ENCODE measurements at regions not wholly inside any gene's neighbourhood (a gene's known extent, or its start where the extent isn't known, plus 50 kb on each side); places are given as distances from the start of the nearest gene placed in this dataset.
"Not testable (repeated sequence)": the region's sequence is repeated elsewhere in the genome, so short reads cannot be mapped to it uniquely, and the experiment has no call there.

DNA sequence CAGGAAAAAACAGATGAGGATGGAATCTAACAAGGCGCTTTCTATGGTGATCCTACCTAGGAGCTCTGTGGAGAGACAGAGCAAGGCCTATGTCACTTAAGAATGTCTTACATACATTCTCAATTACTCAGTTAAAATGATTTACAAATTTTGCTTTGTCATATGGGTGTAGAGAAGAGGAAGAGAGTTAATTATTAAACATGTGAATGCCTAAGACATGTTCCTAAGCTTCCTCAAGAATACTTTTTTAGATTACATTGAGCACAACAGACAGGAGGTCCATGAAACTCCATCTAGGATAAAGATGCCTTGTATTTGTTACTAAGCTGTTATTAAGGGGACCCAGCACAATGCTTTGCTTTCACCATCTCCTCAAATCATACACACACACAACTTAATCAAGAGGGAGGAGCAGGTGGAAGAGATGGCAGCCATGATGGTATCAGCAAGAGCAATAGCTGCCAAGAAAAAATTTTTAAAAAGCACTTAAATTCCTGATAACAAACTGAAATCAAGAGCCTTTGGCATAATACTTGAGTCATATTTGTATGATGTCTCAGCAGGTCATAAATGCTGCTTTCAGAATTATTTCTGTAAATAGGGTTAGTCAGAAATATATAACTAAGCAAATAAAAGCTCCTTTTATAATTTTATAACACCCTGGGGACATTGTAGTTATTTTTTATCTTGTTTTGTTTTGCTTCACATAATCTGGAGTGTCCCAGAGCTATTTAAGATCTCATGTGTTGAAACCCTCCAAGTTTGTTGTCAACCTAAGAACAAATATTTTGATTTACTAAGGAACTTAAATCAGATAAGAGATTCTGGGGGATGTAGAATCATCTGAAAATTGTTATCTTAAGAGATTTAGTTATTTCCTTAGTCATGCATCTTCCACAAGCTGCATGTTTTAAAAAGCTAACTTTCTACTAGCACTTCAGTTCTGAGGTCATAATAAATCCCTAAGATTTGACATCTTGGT, 70.0 kb upstream of the CD2AP start:
- no peak for DNase-seq (ENCODE audit: low read depth, low spot score)

DNA sequence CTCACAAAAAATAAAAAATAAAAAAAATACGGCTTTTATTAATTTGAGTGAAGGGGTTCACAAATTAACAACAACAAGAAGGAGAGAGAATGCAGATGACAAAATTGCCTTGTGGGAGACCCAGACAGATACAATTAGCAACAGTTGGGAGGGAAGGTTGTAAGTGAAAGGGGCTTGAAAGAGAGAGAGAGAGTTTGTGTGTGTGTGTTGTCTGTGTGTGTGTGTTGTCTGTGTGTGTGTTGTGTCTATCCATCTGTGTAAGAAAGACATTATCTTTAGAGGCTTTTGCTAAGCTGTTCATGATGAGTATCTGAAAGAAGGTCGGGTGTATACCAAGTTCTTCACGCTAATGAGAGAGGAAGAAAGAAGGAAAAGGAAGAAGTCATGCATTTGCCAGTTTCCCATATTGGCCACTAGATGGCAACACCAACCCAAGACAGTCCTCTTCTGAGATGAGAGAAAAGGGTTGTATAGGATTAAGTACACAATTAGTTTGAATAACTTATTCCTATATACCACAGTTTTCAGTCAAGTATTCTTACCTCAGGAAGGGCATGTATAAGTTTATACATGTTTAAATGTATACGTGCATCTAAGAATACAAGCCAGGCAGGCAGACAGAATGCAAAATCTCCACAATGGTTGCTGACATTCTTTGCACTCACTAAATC, 63.7 kb upstream of the CD2AP start:
- DNase-seq (ENCODE audit: low read depth, low spot score): peak; percentile 12

DNA sequence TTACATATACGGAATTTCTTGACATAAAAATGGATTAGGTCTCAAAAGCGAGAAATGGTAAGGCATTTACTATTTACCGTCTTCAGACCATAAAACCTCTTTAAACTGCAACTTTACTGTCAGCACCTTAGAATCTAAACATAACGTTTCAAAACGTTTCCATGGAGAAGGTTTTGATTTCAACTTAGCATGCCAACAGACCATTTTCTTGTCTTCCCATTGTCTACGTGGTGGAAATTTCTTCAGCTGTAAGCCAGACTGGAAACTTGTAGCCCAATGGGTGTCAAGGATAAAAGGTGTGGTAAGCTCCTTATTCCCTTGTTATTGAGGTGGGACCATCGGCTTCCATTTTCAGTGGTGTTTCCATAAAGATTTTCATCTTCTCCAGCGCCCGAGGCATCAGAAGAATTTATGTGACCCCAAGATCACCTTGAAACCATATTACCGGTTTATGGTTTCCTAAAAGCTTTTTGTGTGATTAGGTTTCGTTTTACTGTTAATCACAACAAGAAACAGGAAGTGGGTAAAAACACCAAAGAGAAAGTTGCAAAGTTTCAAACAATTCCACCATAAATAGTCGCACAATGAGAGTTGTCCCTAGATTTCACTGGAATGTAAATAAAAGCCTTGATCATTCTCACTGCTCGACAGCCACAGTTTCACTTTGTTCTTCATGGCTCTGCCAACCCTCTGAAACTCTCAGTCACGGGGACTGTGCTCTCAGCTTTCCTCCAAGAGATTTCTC, 63.0 kb upstream of the CD2AP start:
- no peak for DNase-seq (ENCODE audit: low read depth, low spot score)

DNA sequence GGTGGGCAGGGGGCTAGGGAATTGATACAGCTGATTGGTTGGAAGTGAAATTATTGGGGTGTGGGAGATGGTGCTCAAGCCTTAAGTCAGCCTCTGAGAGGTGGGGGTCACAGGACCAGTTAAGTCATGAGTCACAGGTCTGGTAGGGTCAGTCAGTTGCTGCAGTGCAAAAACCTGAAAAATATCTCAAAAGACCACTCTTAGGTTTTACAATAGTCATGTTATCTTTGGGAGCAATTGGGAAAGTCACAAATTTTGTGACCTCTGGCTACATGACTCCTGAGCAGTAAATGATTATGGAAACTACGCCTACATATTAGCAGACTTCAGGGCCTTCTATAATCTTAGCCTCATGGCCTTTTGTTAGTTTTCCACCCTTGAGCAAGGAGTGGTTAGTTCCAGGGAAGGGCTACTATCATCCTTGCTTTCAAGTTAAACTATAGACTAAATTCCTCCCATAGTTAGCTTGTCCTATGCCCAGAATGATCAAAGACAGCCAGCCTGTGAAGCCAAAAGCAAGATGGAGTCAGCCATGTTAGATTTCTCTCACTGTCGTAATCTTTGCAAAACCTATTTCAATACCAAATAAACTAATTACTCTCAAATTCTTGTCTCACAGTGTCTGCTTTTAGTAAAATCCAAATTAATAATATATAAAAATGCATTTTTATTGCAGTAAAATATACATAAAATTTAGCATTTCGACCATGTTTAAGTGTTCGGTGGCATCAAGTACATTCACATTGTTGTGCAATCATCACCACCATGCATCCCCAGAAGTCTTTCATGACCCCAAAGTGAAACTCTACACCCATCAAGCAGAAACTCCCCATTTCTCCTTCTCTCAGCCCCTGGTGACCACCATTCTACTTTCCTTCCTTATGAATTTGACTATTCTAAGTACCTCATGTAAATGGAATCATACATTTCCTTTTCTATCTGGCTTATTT, 60.9 kb upstream of the CD2AP start:
- no peak for DNase-seq (ENCODE audit: low read depth, low spot score)

DNA sequence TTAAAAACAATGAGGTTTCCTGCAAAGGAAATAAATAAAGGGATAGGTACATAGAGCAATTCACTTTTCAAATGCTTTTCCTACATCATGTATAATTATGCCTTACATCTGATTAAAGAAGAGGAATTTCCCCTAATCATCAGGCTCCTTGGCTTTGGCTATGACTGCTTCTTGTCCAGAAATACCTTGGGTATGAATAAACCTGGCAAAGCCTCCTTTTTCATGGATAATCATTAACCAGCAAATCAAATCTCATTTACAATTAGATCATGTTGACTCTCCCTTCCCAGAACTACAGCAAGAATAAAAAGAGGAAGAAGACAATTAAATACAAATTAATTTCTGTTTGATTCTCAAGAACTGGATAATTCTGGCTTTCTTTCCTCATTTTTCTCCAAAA, 58.0 kb upstream of the CD2AP start:
- DNase-seq (ENCODE audit: low read depth, low spot score): no peak

DNA sequence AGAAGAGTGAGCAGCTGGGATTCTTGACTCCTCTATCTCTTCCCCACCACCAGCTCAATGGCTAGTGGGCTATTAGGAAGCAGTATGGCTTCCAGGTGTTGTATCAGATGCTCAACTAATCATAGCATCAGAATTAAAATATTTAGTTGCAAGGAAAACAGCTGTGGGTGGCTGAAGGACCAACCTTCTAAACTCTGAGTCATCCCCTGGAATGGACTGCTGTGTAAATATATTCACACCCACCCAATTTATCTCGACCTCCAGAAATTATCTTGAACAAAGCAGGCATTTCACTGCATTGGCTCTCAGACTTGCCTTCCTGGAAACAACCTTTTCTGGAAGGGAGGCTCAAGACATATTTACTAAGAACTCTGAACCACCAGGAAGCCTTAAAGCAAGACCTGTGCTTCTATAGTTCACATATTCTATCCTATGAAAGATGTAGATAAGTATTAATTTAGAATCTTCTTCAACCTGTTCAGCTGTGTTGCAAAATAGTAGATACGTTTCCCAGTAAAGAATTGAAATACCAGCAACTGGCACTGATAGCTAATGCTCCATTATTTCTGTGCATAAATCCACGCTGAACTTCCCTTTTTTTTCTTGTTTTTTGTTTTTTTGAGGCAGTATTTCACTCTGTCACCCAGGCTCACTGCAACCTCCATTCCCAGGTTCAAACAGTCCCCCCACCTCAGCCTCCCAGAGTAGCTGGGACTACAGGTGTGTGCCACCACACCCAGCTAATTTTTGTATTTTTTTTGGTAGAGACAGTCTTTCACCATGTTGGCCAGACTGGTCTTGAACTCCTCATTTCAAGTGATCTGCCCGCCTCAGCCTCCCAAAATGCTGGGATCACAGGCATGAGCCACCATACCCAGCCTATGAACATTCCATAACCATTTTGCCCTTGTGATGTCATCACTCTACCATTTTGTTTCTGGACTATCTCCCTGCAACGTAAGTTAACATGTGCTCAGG, 56.9 kb upstream of the CD2AP start:
- no peak for DNase-seq (ENCODE audit: low read depth, low spot score)

DNA sequence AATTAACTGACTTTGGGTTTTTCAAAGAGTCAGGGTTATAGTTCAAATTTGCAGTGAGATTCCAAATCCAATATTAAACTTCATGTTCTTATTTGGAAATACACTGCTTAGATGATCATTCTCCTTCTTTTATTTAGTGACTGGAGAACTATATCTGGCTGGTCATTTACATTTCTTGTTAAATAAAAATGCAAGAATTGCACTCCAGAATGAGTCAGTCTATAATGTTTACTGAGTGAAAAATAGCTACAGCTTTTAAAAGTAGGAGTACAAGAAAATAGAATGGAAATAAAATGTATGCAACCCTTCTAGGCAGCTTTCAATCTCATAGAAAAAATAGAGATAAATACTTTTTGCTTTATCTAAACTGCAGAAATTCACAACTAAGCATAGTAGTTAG, 54.5 kb upstream of the CD2AP start:
- no peak for DNase-seq (ENCODE audit: low read depth, low spot score)

DNA sequence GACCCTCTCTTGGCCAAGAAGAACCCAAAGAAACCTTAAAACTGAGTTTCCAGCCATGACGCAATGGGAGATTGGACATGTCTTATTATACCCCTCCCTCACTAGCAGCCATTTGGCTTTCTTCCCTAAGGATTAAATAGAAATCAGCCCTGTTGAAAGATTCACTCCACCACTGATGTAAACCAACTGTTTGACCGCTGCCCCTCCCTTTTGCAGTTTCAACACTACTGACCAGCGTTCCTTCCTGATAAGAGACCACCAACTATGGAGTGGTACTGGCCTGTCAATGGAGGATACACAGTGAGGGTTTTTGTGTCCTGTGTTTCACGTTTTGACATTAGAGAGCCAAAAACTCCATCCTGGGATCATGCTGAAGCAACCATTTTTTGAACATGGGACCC, 53.2 kb upstream of the CD2AP start:
- no peak for DNase-seq (ENCODE audit: low read depth, low spot score)

DNA sequence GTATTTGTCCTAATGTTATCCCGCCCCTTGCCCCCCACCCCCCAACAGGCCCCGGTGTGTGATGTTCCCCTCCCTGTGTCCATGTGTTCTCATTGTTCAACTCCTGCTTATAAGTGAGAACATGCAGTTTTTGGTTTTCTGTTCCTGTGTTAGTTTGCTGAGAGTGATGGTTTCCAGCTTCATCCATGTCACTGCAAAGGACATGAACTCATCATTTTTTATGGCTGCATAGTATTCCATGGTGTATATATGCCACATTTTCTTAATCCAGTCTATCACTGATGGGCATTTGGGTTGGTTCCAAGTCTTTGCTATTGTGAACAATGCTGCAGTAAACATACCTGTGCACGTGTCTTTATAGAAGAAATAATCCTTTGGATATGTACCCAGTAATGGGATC, 51.9 kb upstream of the CD2AP start:
- DNase-seq (ENCODE audit: low read depth, low spot score): not testable (repeated sequence)

DNA sequence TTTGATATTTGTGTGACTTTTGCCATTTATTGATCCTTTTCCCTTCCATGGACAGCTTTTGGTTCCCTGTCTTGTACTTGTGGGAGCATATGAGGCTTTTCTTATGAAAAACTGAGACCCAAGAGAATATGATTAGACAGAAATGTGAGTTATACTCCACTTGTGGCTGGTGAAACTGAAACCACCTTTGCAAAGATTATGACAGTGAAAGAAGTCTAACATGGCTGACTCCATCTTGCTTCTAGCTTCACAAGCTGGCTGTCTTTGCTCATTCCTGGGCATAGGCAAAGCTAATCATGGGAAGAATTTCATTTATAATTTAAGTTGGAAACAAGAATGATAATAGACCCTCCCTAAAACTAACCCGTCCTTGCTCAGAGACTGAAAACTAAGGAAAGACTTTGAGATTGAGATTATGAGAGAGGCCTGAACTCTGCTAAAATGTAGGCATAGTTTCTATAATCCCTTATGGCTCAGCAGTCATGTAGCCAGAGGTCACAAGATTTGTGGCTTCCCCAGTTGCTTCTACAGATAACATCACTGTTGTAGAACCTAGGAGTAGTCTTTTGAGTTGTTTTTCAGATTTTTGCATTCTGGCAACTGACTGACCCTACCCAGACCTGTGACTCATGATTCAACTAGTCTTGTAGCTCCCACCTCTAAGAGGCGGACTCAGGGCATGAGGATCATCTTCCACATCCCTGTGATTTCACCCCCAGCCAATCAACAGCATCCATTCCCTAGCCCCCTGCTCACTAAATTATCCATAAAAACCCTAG, 50.9 kb upstream of the CD2AP start:
- DNase-seq (ENCODE audit: low read depth, low spot score): no peak

DNA sequence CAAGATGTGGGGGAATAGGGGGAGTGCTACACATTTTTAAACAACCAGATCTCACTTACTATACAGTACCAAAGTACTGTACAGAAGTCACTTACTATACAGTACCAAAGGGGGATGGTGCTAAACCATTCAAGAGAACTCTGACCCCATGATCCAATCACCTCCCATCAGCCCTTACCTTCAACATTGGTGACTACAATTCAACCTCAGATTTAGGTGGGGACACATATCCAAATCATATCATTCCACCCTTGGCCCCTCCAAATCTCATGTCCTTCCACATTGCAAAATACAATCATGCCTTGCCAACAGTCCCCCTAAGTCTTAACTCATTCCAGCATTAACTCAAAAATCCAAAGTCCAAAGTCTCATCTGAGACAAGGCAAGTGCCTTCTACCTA, 49.9 kb upstream of the CD2AP start:
- DNase-seq (ENCODE audit: low read depth, low spot score): no peak
